GM11168 (cell line): ENCODE measurements at regions not wholly inside any gene's neighbourhood (a gene's known extent, or its start where the extent isn't known, plus 50 kb on each side); places are given as distances from the start of the nearest gene placed in this dataset.
"Not testable (repeated sequence)": the region's sequence is repeated elsewhere in the genome, so short reads cannot be mapped to it uniquely, and the experiment has no call there.

Experiments
- in situ Hi-C: fragments of 300-500 bp; cut with MboI; formaldehyde crosslinking; loops from one replicate; pipeline ENCODE4 v1.12.0; 2022; ENCODE audit warnings: low sequenced_read_pairs; ENCODE audit not compliant: unreplicated experiment

DNA sequence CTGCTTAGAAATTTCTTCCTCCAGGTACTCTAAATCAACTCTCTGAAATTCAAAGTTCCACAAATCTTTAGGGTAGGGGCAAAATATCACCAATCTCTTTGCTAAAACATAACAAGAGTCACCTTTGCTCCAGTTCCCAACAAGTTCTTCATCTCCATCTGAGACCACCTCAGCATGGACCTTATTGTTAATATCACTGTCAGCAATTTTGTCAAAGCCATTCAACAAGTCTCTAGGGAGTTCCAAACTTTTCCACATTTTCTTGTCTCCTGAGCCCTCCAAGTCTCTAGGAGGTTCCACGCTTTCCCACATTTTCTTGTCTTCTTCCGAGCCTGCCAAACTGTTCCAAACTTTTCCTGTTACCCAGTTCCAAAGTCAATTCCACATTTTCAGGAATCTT, 255.9 kb downstream of the TDRD15 start:
- in situ Hi-C loops, result not testable (repeated sequence)

DNA sequence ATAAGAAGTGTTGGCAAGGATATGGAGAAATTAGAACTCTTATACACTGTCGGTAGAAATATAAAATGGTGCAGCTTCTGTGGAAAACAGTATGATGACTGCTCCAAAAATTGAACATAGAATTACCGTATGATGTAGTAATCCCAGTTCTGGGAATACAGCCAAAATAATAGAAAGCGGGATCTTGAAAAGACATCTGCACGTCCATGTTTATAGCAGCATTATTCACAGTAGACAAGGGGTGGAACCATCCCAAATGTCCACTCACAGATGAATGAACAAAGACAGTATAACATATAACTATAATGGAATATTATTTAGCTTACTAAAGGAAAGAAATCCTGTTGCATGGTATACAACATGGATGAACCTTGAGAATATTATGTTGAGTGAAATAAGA, 257.7 kb downstream of the TDRD15 start:
- in situ Hi-C loops, result no loop called here

DNA sequence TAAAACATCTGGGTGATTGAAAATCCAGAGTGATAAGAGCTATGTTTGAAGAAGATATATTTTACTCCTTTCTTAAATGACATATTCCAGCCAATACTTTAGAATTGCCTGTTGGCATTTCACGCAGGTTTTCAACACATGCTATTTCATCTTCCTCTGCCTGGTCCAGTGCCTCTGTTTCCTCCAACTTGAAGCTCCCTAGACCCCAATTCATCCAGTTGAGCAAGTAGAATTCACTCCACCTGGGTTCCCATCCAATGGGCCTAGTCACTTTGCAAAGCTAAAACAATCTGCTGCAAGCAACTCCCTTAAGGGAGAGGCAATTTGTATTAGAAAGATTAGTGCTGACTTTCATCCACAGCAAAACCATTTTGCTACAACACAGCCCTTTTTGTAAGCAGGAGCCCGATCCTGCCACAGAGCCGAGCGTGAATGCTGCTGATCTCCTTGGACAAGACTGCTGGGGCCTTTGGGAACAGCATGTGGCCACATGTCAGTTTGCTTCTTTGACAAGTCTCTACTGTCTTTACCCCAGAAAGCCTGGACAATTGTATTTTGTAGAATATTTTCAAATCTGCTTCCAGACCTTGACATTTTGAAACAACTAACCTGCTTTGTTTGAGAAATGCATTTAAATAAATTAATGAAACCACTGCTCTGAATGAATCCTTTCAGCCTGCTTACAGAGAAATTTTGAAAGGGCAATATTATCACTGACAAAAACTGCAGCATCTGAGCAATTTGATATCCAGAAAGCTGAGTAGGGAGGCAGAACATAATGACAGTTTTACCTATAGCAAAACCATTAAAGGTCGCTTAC, 259.1 kb downstream of the TDRD15 start:
- in situ Hi-C loops, result no loop called here

DNA sequence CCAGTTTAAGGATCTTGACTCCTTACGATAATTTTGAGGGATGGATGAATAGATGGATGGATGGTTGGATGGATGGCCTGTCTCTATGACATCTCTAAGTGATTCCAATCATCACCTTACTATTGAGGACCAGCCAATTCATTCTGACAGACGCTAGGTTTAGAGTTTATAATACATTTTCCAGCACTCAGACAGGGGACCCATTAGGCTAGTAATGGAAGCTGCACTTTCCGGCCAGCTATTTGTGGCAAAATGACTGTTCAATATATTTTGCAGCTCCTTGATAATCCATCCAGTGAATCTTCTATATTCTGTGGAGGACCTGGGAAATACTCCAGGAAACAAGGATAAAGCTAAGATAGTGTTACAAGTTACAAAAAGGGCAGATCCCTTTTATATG, 262.9 kb downstream of the TDRD15 start:
- in situ Hi-C loops, result no loop called here

DNA sequence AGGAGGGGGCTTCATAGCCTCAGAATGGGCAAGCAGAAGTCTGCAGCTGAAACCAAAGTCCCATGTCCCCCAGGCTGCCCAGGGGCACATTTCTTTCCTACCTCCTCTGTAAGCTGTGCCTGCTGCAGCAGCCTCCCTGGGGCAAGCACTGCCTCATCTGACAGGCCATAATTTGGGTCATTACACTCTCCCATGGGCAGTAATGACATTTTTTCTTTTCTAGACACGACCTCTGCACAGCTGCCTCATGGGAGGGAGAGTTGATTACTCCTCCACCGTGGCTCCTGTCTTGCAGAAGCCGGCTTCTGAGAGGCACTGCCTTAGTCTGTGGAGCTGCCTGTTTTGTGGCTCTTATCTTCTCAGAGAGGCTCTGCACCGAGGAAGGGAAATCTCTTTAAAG, 268.9 kb downstream of the TDRD15 start:
- in situ Hi-C loops, result no loop called here

DNA sequence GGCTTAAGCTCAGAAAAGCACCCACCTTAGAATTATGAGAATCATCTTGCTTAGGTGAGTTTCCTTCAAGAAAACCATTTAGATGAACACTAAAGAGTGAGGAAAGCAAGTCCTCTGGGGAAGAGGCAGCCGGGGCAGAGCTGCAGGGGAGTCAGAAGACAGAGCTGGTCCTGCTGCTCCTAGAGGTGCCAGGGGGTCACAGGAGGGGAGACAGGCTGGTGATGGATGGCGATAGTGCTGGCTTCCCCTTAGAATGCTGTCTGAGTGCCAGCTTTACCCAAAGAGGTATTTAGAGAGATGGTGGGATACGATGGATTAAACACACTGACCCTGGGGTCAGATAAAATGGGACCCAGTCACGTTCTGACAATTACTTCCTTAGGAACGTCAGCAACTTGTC, 269.4 kb downstream of the TDRD15 start:
- in situ Hi-C loops, result no loop called here

DNA sequence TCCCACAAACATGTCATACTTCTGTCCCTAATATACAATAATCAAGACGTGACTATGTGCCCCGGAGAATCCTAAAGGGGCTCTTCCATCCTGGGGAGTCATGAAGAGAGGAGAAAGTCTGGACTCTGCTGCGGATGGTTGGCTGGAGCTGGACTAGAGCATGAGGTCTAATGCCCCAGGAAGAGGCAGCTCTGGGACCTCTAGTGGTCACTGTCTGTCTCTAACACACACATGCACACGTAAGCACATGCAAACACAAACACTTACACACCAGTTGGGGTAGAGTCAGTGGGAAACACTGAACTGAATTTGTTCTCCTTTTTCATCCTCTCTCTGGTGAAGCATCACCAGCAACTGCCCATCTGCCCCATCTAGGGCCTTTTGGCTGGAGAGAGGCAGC, 271.6 kb downstream of the TDRD15 start:
- in situ Hi-C loops, result no loop called here

DNA sequence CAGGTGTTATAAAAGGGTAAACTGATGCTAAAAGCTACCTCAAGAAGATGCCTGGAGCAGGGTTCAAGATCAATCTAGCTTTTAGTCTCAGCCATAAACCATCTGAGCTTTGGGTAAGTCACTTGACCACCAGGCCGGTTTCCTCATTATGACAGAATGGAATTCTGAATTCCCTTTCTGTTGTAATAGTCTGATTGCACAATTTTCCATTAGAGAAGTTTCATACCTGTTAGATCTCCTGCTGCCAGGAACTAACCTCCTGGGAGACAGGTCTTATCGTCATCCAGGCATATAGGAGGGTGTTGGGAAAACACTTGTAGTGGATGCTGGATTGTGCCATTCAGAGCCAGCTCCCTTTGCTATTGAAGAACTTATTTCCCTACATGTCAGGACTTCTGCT, 272.5 kb downstream of the TDRD15 start:
- in situ Hi-C loops, result no loop called here

DNA sequence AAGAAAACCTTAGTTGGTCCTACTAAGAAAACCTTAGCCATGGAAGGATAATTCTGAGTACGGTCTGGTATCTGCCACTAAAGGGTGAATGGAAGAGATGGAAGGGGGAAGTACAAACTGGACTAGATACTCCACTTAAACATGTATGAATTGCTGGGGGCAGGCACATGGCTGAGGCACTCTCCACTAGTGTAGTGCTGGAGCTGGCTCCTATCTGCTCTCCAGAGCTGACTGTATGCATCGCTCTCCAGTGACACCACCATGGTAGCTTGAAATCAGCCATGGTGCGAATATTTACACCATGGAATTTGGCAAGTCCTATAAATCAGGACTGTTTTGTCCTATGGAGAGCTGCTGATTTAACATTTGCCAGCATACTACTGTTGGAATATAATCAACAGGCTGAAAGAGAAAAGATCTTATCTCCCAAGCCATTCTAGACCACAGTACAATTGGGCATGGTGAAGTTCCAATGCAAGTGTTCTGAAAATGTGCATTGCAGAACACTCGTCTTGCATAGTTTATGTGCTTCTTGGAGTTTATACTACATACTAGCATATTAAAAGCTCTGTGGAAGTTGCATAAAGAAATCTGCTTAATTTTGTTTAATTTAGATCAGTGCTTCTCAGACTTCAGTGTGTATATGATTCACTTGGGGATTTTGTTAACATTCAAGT, 277.4 kb downstream of the TDRD15 start:
- in situ Hi-C loops, result no loop called here

DNA sequence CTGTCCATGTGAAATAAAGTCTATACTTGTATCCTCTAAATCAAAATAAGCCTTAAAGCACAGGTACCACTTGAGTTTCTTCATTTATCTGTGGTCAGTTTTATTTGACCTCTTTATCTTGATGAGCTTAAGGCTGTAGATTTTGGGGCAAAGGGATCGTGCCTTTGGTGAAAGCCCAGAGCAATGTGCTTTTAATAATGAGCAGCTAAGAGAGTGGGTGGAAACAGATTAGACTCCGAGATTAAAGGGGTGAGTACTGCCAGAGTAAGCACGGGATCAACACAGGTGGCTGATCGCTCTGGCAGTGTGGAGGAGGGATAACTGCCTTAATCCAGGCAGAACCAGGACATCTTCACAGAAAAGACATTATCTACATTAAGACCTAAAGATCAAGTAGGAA, 280.4 kb downstream of the TDRD15 start:
- in situ Hi-C loops, result no loop called here

DNA sequence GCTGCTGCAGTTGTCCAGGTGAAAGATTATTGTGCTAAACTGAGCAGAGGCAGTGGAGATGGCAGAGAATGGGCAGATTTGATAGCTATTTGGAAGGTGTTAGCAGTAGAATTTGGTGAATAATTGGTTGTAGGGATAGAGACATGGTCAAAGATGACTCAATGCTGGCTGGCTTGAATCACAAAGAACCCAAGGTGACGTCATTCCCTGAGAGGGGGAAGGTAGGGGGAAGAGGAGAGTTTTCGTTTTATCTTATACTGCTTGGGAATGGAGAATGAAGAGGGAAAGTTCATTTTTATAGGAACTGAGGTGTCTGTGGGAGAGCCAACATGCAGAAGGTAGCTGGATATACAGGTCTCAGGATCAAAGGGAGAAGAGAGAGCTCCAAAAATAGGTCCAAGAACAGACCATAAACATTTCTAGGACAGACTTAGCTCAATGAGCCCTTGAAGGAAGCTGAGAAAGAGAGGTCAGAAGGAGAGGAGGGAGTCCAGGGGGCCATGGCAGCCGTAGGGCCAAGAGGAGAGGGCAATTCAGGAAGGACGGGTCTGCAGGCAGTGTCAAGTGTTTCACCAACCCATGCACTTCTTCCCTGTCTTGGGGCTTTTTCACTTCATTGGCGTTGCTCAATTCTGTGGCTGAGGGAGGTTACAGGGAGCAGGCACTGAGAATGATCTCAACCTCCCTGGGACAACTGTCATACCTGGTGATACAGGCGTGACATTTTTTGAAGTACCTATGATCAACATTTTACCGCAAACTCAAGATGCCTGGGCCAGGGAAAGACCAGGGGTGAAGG, 281.3 kb downstream of the TDRD15 start:
- in situ Hi-C loops, result no loop called here

DNA sequence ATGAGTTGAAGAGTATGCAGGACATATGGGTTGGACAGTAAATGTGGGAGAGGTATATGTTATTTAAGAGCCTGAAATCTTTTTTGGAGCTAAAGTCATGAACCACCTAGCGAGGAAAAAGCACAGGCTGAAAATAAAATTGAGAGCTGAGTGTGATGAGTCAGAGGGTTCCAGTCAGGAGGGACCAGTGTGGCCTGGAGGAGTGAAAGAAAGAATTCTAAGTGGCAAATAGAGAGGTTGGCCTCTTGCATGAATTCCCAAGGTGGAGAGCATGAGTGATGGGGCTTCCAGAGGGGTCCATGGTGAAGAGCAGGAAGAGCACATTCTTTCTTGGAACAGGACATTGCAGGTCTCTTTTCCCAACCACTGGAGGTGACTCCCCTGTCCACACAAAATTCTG, 282.6 kb downstream of the TDRD15 start:
- in situ Hi-C loops, result no loop called here

DNA sequence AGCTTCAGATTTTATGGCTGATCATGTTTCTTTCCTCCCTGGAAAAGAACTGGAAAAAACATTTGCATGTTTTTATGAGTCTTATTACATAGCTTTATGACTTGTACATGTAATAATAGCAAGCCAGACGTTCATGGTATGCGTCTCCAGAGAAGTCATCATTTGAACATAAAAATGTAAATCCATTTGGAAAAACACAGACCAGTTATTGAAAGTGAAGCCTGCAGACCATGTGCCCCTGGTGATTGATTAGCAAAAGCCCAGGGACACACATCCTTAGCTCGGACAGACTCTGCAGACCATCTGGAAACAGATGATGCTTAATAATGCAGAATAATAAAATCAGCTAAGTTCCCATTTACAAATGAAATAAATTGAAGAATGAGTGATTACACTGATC, 283.1 kb downstream of the TDRD15 start:
- in situ Hi-C loops, result no loop called here

DNA sequence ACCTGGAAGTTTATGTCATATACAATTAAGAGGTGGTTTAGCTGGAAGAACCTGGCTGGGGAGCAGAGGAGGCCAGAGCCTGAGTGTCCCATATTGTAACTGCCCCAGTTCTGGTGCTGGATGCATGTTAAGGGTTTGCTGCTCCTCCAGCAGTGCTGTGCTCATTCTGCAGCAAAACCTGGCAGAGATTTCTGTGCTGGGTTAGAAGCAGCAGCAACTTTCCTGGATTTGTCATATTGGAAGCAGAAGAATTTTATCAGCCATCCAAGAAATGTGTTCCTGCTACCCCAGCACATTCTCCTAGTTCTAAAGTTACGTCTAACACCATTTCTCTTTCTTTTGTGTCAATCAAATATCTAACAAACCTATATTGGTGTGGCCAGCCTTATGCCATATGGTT, 284.1 kb downstream of the TDRD15 start:
- in situ Hi-C loops, result no loop called here

DNA sequence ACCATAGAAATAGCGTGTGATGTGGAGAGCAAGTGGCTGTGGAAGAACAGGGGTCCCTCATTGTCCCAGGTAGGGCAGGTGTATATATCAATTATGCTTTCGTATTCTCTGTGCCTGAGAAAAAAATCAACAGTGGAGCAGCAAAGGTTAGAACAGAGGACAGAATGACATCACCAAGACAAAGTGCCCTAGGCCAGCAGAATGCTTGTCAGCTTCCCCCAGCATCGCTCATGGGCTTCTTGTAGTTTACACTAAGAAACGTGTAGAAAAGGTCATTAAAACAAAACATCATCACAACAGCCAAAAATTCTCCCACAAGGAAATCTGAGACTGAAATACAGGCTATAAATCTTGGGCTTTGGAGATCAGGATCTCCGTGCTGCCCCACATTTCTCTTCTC, 288.0 kb downstream of the TDRD15 start:
- in situ Hi-C loops, result no loop called here

DNA sequence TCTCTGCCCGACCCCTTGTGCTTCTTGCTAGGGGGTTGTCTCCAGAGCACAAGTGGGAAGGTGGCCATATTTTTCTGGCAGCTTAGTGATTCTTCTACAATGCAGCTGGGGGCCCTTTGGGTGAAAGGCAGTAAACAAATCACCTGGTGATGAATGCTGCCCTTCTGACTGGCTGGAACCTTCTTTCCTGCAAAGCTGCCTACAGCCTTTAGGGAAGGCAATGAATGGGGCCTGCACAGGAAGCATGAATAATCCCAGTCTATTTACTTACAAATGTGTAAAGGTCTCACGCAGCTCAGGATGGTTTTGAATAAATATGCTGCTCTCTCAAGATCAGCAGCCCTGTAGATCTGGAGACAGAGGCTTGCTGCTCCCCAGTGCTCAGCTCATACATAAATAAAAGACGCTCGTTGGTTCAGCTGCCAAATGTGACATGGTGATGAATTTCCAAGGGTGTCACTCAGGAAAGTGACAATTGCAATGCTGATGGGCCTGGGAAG, 289.2 kb downstream of the TDRD15 start:
- in situ Hi-C loops, result no loop called here

DNA sequence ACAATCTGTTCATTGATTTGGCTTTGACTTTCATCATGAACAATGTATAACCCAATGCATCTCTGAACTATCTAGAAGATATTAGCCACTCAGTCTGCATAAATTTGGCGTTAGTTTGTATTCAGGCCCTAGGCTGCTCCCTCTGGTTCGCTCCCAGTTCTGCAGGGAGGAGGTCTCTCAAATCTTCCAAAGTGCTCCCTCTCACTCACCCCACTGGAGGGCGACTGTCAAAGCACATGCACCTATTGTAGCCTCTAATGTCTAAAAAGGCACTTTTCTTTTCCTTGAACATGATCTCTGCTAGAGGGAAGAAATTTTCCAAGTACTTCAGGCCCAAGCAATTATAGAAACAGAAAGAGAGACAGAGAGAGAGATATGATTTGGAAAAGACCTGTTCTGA, 291.5 kb downstream of the TDRD15 start:
- in situ Hi-C loops, result no loop called here

DNA sequence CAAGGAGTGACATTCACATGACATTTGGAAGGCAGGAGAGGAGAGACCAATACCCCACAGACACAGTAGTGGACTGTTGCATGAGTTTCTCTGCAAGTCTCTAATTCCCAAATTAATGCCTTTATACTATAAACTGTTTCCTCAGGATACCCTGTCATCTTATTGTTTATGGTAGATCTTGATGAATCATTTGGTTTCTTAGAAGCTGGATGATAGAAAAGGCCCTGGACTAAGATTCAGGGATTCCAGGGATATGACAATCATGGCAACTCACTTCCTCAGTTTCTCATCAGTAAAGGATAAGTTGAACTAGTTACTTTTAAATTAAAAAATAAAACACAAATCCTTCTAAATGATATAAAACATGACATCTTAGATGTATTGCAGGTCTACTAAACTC, 292.5 kb downstream of the TDRD15 start:
- in situ Hi-C loops, result no loop called here

DNA sequence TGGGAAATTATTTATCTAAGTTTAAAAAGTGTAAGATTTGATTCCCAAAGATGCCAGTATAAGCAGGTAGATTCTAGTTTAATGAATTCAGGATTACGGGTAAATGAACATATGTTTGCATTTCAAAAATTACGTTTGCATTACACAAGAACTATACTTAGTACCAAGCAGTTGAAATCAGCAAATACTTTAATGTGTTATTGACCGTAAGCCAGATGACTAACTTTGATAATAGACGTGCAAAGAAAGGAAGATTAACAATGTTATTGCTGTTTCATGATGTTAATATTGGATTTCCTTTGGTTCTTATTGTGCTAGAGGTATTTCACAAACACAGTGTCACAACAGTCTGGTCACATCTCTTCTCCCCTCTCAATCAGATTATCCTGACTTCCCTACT, 294.7 kb downstream of the TDRD15 start:
- in situ Hi-C loops, result no loop called here

DNA sequence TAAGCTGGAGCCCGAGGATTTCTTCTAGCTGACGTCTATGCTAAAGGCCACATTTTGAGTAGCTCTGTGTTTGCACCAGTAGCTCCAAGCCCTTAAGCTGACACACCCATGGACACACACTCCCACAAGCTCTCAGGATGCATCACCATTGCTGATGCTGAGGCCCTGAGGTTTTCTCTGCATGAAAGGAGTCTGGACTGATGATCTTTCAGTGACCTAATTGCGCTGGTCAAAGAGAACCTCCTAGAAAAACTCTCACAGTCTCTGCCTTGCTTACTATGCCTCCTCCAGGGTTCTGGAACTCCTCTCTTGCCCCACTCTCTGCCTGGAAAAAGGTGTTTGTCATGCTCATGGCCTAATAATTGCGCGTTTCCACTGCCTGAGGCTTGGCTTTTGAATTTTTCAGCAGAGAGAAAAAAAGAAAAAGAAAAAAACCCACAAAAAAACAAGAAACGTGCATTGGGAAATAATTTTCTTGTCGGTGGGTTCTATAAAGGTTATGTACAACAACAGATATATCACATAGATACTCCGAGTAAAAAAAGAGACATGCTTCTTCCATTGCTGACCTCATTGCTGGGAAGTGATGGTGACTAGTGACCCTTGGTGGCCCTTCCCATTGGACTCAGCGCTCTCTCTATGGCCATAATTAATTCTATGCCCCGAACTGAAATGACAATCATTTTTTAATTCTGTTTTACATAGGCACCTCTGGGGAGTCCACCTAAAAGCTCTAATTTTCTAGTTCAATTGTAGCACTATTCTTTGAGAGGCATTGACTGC, 297.0 kb downstream of the TDRD15 start:
- in situ Hi-C loops, result no loop called here
